K562 (cell line): ENCODE measurements at regions not wholly inside any gene's neighbourhood (a gene's known extent, or its start where the extent isn't known, plus 50 kb on each side); places are given as distances from the start of the nearest gene placed in this dataset.

Experiments
- FOXJ2 ChIP-seq: fragments of 200-800 bp; sonication (Bioruptor generic); IDR thresholded peaks from 2 replicates; pipeline ENCODE4 v1.6.1; 2016; ENCODE audit warnings: missing genetic modification characterization, missing compliant biosample characterization
- GABPB2 ChIP-seq: fragments of 250-450 bp; sonication (Bioruptor Pico); conservative IDR thresholded peaks from 2 replicates; pipeline ENCODE4 v1.5.1; 2021; ENCODE audit warnings: mild to moderate bottlenecking
- GMEB1 ChIP-seq: fragments of 250-450 bp; sonication (Bioruptor Pico); IDR thresholded peaks from 2 replicates; pipeline ENCODE4 v1.4.0; 2020; ENCODE audit warnings: mild to moderate bottlenecking
- HNRNPL ChIP-seq: fragments of 200-400 bp; formaldehyde crosslinking; IDR thresholded peaks from 2 replicates; pipeline ENCODE4 v1.6.1; 2017; ENCODE audit warnings: low read depth, mild to moderate bottlenecking, low read length
- PRMT5 ChIP-seq: sonication (generic); formaldehyde crosslinking; IDR thresholded peaks from 2 replicates; pipeline ENCODE4 v1.5.0; 2020; ENCODE audit warnings: missing genetic modification reagents
- SMAD4 ChIP-seq: fragments of 250-450 bp; sonication (Bioruptor Pico); conservative IDR thresholded peaks from 2 replicates; pipeline ENCODE4 v1.8.0; 2021; ENCODE audit warnings: inconsistent platforms, mild to moderate bottlenecking, moderate library complexity
- SMARCA4 ChIP-seq: fragments of 450-650 bp; IDR thresholded peaks from 2 replicates; pipeline ENCODE4 v1.6.1; 2016
- TBL1XR1 ChIP-seq, 2 experiments: IDR thresholded peaks; 2 replicates each; pipeline ENCODE4 v1.6.1; 2012; ENCODE audit warnings: improper control_type of control experiment in 2 of 2, low read length in 2 of 2, mild to moderate bottlenecking in 1 of 2
- TGIF2 ChIP-seq: sonication (generic); formaldehyde crosslinking; IDR thresholded peaks from 2 replicates; pipeline ENCODE4 v1.8.1; 2022; ENCODE audit warnings: mild to moderate bottlenecking, missing genetic modification reagents, moderate library complexity
- ZNF212 ChIP-seq: fragments of 450-650 bp; formaldehyde crosslinking; IDR thresholded peaks from 2 replicates; pipeline ENCODE4 v1.4.0; 2020; ENCODE audit warnings: mild to moderate bottlenecking
- ZNF639 ChIP-seq, 2 experiments: fragments of 200-800 bp in 1 of 2; sonication (Bioruptor generic) in 1 of 2; sonication (generic) in 1 of 2; formaldehyde crosslinking in 1 of 2; IDR thresholded peaks in 1 of 2; conservative IDR thresholded peaks in 1 of 2; 2 replicates each; pipeline versions ENCODE4 v1.5.0 to v1.6.1; 2016 to 2020; ENCODE audit warnings: missing compliant biosample characterization in 1 of 2, missing genetic modification characterization in 1 of 2, missing genetic modification reagents in 1 of 2
- TF ChIP-seq, protein P1 (sequence below), 2 experiments: fragments of 450-650 bp in 1 of 2; sonication (generic) in 1 of 2; formaldehyde crosslinking in 1 of 2; IDR thresholded peaks in 1 of 2; conservative IDR thresholded peaks in 1 of 2; 2 replicates each; pipeline versions ENCODE4 v1.6.1 to v1.8.1; 2016 to 2023; ENCODE audit warnings: mild to moderate bottlenecking in 2 of 2, moderate library complexity in 2 of 2, inconsistent platforms in 1 of 2, missing genetic modification reagents in 1 of 2
- TF ChIP-seq, protein P2 (sequence below): fragments of 250-450 bp; sonication (Bioruptor Pico); IDR thresholded peaks from 2 replicates; pipeline ENCODE4 v1.8.0; 2021; ENCODE audit warnings: mild to moderate bottlenecking, moderate library complexity
- TF ChIP-seq, protein P3 (sequence below), 2 experiments: fragments of 450-650 bp; formaldehyde crosslinking in 1 of 2; IDR thresholded peaks; 2 replicates each; pipeline versions ENCODE4 v1.4.0 to v1.6.1; 2014 to 2020; ENCODE audit warnings: mild to moderate bottlenecking in 2 of 2, borderline replicate concordance in 1 of 2, low read depth in 1 of 2

GRCh38 chr7:47216439-47216838 lies 365.5 kb downstream of the TNS3 start (continued):
- TF ChIP-seq, protein P1, sequence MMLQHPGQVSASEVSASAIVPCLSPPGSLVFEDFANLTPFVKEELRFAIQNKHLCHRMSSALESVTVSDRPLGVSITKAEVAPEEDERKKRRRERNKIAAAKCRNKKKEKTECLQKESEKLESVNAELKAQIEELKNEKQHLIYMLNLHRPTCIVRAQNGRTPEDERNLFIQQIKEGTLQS (IDR thresholded peaks at IDR 0.05), result no peak
- TF ChIP-seq, protein P1 (CRISPR knock-in tag; conservative IDR thresholded peaks at IDR 0.05), result no peak
- 0 out of 2 replicates have a peak, but pooled peaks have one; percentile 30 for TF ChIP-seq SMAD4 (CRISPR knock-in tag)
- TF ChIP-seq GABPB2 (CRISPR knock-in tag), result no peak
- 0 out of 4 replicates have a peak, but pooled peaks of 1 of the 2 experiments have one; percentile 18 for TF ChIP-seq ZNF639 (CRISPR knock-in tag; conservative IDR thresholded peaks at IDR 0.05 in 1 of 2, IDR thresholded peaks at IDR 0.05 in 1 of 2)
- TF ChIP-seq, protein P2, sequence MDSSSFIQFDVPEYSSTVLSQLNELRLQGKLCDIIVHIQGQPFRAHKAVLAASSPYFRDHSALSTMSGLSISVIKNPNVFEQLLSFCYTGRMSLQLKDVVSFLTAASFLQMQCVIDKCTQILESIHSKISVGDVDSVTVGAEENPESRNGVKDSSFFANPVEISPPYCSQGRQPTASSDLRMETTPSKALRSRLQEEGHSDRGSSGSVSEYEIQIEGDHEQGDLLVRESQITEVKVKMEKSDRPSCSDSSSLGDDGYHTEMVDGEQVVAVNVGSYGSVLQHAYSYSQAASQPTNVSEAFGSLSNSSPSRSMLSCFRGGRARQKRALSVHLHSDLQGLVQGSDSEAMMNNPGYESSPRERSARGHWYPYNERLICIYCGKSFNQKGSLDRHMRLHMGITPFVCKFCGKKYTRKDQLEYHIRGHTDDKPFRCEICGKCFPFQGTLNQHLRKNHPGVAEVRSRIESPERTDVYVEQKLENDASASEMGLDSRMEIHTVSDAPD (CRISPR knock-in tag), result no peak
- TF ChIP-seq TGIF2 (CRISPR knock-in tag), result no peak
- TF ChIP-seq ZNF212 (CRISPR knock-in tag), result no peak
- no peak for TF ChIP-seq FOXJ2 (tag)
- 0 out of 2 replicates have a peak, but pooled peaks have one; percentile 29 for TF ChIP-seq SMARCA4
- TF ChIP-seq, protein P3, sequence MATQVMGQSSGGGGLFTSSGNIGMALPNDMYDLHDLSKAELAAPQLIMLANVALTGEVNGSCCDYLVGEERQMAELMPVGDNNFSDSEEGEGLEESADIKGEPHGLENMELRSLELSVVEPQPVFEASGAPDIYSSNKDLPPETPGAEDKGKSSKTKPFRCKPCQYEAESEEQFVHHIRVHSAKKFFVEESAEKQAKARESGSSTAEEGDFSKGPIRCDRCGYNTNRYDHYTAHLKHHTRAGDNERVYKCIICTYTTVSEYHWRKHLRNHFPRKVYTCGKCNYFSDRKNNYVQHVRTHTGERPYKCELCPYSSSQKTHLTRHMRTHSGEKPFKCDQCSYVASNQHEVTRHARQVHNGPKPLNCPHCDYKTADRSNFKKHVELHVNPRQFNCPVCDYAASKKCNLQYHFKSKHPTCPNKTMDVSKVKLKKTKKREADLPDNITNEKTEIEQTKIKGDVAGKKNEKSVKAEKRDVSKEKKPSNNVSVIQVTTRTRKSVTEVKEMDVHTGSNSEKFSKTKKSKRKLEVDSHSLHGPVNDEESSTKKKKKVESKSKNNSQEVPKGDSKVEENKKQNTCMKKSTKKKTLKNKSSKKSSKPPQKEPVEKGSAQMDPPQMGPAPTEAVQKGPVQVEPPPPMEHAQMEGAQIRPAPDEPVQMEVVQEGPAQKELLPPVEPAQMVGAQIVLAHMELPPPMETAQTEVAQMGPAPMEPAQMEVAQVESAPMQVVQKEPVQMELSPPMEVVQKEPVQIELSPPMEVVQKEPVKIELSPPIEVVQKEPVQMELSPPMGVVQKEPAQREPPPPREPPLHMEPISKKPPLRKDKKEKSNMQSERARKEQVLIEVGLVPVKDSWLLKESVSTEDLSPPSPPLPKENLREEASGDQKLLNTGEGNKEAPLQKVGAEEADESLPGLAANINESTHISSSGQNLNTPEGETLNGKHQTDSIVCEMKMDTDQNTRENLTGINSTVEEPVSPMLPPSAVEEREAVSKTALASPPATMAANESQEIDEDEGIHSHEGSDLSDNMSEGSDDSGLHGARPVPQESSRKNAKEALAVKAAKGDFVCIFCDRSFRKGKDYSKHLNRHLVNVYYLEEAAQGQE (IDR thresholded peaks at IDR 0.05; ENCODE audit: borderline replicate concordance), result peak; percentile 17; the same call in 1 of the 2 replicates
- TF ChIP-seq, protein P3 (CRISPR knock-in tag; IDR thresholded peaks at IDR 0.05; ENCODE audit: low read depth), result no peak
- no peak for TF ChIP-seq TBL1XR1 (IDR thresholded peaks at IDR 0.05; ENCODE audit: low read length in 2 of 2)
- TF ChIP-seq GMEB1, result no peak
- TF ChIP-seq HNRNPL, result no peak
- TF ChIP-seq PRMT5 (CRISPR knock-in tag), result no peak
